Sigmoid colon (tissue), 6 donors: ENCODE measurements at regions not wholly inside any gene's neighbourhood (a gene's known extent, or its start where the extent isn't known, plus 50 kb on each side); places are given as distances from the start of the nearest gene placed in this dataset.

Experiments used
- DNase-seq: peaks from one replicate; pipeline ENCODE4 v3.0.0-alpha.2; 2019
- H3K27ac ChIP-seq, 4 donors: fragments of 200-600 bp; sonication (generic); one replicate each; pipeline ENCODE4 v1.5.1; 2016 to 2019; ENCODE audit warnings: mild to moderate bottlenecking in 1 of 4
- H3K27me3 ChIP-seq, 3 donors: fragments of 200-600 bp; sonication (generic); one replicate each; pipeline ENCODE4 v1.5.1; 2019; ENCODE audit warnings: mild to moderate bottlenecking in 1 of 3
- H3K36me3 ChIP-seq, 4 donors: fragments of 200-600 bp; sonication (generic); one replicate each; pipeline ENCODE4 v1.5.1; 2016 to 2019
- H3K4me1 ChIP-seq, 4 donors: fragments of 200-600 bp; sonication (generic); one replicate each; pipeline ENCODE4 v1.5.1; 2017 to 2019
- H3K4me3 ChIP-seq, 4 donors: fragments of 200-600 bp; sonication (generic); one replicate each; pipeline ENCODE4 v1.5.1; 2017 to 2019; ENCODE audit warnings: mild to moderate bottlenecking in 2 of 4, moderate library complexity in 1 of 4
- H3K9me3 ChIP-seq, 4 donors: fragments of 200-600 bp in 3 of 4; sonication (generic) in 3 of 4; one replicate each; pipeline versions ENCODE4 v1.5.1 to v1.6.1; 2013 to 2019
- CTCF ChIP-seq, 4 experiments: fragments of 450-650 bp in 3 of 4; fragments of 200-600 bp in 1 of 4; IDR thresholded peaks; one replicate each; pipeline ENCODE4 v1.5.1; 2016 to 2019; ENCODE audit warnings: antibody characterized with exemption in 4 of 4, mild to moderate bottlenecking in 3 of 4, moderate library complexity in 2 of 4
- EP300 ChIP-seq, 4 donors: sonication (generic); formaldehyde crosslinking; IDR thresholded peaks; one replicate each; pipeline ENCODE4 v1.6.1; 2017; ENCODE audit warnings: antibody characterized with exemption in 4 of 4
- POLR2A ChIP-seq, 2 donors: fragments of 450-650 bp; IDR thresholded peaks; one replicate each; pipeline ENCODE4 v1.6.1; 2016; ENCODE audit warnings: antibody characterized with exemption in 2 of 2, mild to moderate bottlenecking in 2 of 2, moderate library complexity in 2 of 2
- POLR2AphosphoS5 ChIP-seq, 4 donors: sonication (generic); formaldehyde crosslinking; IDR thresholded peaks; one replicate each; pipeline ENCODE4 v1.6.1; 2017; ENCODE audit warnings: antibody characterized with exemption in 4 of 4
- WGBS, 2 donors: extraction: QIAGEN DNeasy Blood & Tissue Kit; methylation state at CpG; one replicate each; pipeline ENCODE4 v1.1.7; 2013; 5-methylcytosine and 5-hydroxymethylcytosine counted together
- intact Hi-C: fragments of 100-400 bp; cut with DNase I; formaldehyde crosslinking; loops from one replicate; pipeline ENCODE4 v1.15.1; 2023
- donor health status: healthy with polysubstance abuse.
- donor health status: healthy.

DNA sequence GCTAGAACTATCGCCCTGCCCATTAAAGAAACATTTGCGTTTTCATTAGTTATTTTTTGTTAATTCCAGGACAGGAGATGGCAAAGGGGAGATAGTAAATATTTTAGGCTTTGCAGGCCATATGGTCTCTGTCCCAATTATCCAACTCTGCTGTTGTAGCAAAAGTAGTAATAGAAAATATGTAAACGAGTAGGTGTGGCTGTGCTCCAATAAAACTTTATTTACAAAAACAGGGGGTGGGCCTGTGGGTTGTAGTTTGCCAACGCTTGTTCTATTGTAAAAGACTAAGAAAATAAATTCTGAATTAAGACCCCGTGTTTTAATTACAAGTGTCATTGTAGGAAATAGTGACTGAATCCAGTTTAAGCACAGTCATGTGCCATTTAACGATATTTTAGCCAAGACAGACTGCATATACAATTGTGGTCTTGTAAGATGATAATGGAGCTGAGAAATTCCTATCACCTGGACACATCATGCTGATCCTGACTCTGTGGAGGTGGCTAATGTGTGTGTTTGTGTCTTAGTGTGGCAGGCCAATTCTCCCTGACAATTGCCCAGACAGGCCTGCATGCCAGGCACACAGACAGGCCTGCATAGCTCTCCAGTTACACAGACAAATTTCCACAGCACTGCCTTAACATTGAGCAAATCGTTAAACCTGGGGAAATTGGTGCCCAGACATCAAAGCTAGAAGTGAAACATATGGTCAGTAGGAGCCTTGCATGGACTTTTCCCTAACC, 76.4 kb downstream of the SKA1 start:
- intact Hi-C loops = no loop called here
- H3K36me3 ChIP-seq = no peaks in the 10 kb centered on the region
- H3K4me1 ChIP-seq = no peaks in the 10 kb centered on the region
- no peak for DNase-seq
- WGBS, 2 donors = 73 to 74% methylated on average over 7 of the region's 7 CpGs
- no peak overlapping the region for H3K27ac ChIP-seq
- H3K4me3 ChIP-seq = no peak overlapping the region
- H3K27me3 ChIP-seq = no peaks in the 10 kb centered on the region
- TF ChIP-seq POLR2A (IDR thresholded peaks at IDR 0.05) (no peak), EP300 (IDR thresholded peaks at IDR 0.05) (no peak)
- H3K9me3 ChIP-seq = no peaks in the 10 kb centered on the region

GRCh38 chr18:50453014-50453680, 78.3 kb downstream of the SKA1 start:
- no peak overlapping the region for H3K4me3 ChIP-seq
- H3K36me3 ChIP-seq = no peaks in the 10 kb centered on the region
- H3K9me3 ChIP-seq = no peaks in the 10 kb centered on the region
- TF ChIP-seq POLR2AphosphoS5 (IDR thresholded peaks at IDR 0.05) (no peak), EP300 (IDR thresholded peaks at IDR 0.05) (no peak), CTCF (IDR thresholded peaks at IDR 0.05) (no peak), POLR2A (IDR thresholded peaks at IDR 0.05) (no peak)
- DNase-seq = no peak
- no peak overlapping the region for H3K27ac ChIP-seq
- H3K4me1 ChIP-seq = no peaks in the 10 kb centered on the region
- 15 to 63% methylated on average over 1 of the region's 1 CpG for WGBS, 2 donors
- H3K27me3 ChIP-seq = no peaks in the 10 kb centered on the region
- intact Hi-C loops = no loop called here

- intact Hi-C loops = no loop called here
- Histone ChIP-seq H3K36me3 (no peaks in the 10 kb centered on the region), H3K27ac (no peak overlapping the region), H3K4me1 (no peaks in the 10 kb centered on the region), H3K27me3 (no peaks in the 10 kb centered on the region), H3K9me3 (no peaks in the 10 kb centered on the region), H3K4me3 (no peak overlapping the region)
- no peak for DNase-seq
- whole genome bisulfite sequencing, 2 donors = 91% methylated on average over 4 of the region's 4 CpGs
- TF ChIP-seq EP300 (IDR thresholded peaks at IDR 0.05) = no peak
Observed at GRCh38 chr18:50453732-50454131, 78.9 kb downstream of the SKA1 start.

DNA sequence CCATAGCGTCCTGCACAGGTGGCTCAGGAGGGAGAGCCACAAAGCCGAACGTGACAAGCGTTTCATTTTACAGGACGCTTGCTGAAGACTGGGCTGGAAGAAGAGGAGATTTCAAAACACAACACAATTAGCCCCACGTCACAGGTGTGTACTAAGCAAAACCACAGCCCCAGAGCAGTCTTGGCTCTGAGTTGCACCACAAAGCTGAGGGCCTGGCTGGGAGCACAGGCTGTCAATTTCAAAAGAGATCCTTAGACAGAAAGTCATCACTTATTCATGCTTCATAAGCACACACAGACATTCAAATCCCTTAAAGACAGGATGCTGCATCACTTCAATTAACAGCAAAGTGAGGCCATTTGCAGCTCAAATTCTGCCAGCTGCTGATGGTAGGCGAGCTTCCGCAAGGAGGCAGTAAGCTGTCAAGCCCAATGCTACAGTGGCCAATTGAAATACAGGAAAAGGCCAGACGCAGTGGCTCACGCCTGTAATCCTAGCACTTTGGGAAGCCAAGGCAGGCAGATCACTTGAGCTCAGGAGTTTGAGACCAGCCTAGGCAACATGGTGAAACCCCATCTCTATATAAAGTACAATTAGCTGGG, 79.6 kb downstream of the SKA1 start:
- Histone ChIP-seq H3K4me1 (no peaks in the 10 kb centered on the region), H3K27me3 (no peaks in the 10 kb centered on the region), H3K9me3 (no peaks in the 10 kb centered on the region), H3K4me3 (no peak overlapping the region), H3K27ac (no peak overlapping the region), H3K36me3 (no peaks in the 10 kb centered on the region)
- 89 to 92% methylated on average over 10 of the region's 10 CpGs for WGBS, 2 donors
- DNase-seq = no peak
- TF ChIP-seq EP300 (IDR thresholded peaks at IDR 0.05) = no peak
- TF ChIP-seq POLR2A (IDR thresholded peaks at IDR 0.05) = no peak
- no peak for TF ChIP-seq POLR2AphosphoS5 (IDR thresholded peaks at IDR 0.05)
- no peak for TF ChIP-seq CTCF (IDR thresholded peaks at IDR 0.05)
- intact Hi-C loops = no loop called here

- WGBS, 2 donors = 24 to 62% methylated on average over 4 of the region's 4 CpGs
Observed at GRCh38 chr18:50456285-50456684, 81.4 kb downstream of the SKA1 start.

More at GRCh38 chr18:50456285-50456684, 81.4 kb downstream of the SKA1 start:
- H3K4me1 ChIP-seq = no peaks in the 10 kb centered on the region
- TF ChIP-seq POLR2A (IDR thresholded peaks at IDR 0.05) = no peak
- TF ChIP-seq CTCF (IDR thresholded peaks at IDR 0.05) = no peak
- no peak for TF ChIP-seq POLR2AphosphoS5 (IDR thresholded peaks at IDR 0.05)
- TF ChIP-seq EP300 (IDR thresholded peaks at IDR 0.05) = no peak
- H3K27ac ChIP-seq = no peak overlapping the region
- H3K36me3 ChIP-seq = no peaks in the 10 kb centered on the region
- intact Hi-C loops = no loop called here
- H3K9me3 ChIP-seq = no peaks in the 10 kb centered on the region
- DNase-seq = no peak
- H3K27me3 ChIP-seq = no peaks in the 10 kb centered on the region
- H3K4me3 ChIP-seq = no peak overlapping the region
